Heart left ventricle (tissue), 16 donors: ENCODE measurements at regions not wholly inside any gene's neighbourhood (a gene's known extent, or its start where the extent isn't known, plus 50 kb on each side); places are given as distances from the start of the nearest gene placed in this dataset.
"Not testable (repeated sequence)": the region's sequence is repeated elsewhere in the genome, so short reads cannot be mapped to it uniquely, and the experiment has no call there.

Experiments
- ATAC-seq, 4 donors: fragments of 200-7000 bp; cut with Tn5 transposase; one replicate each; pipeline ENCODE4 v1.9.1; 2020 to 2022; ENCODE audit warnings: moderate library complexity in 4 of 4, mild to moderate bottlenecking in 3 of 4, moderate number of reproducible peaks in 1 of 4
- DNase-seq, 5 donors: peaks; one replicate each; pipeline ENCODE4 v3.0.0-alpha.2; 2020
- H3K27ac ChIP-seq, 12 donors: fragments of 200-600 bp; sonication (generic) in 4 of 12; one replicate each; pipeline versions ENCODE4 v1.5.0 to v1.8.0; 2016 to 2022; ENCODE audit warnings: mild to moderate bottlenecking in 2 of 12
- H3K27me3 ChIP-seq, 9 donors: fragments of 200-600 bp; sonication (generic) in 2 of 9; one replicate each; pipeline versions ENCODE4 v1.5.1 to v1.8.0; 2016 to 2022; ENCODE audit warnings: mild to moderate bottlenecking in 3 of 9
- H3K36me3 ChIP-seq, 9 donors: fragments of 200-600 bp; sonication (generic) in 2 of 9; one replicate each; pipeline versions ENCODE4 v1.5.0 to v1.8.0; 2018 to 2022; ENCODE audit warnings: mild to moderate bottlenecking in 2 of 9
- H3K4me1 ChIP-seq, 12 donors: fragments of 200-600 bp; sonication (generic) in 4 of 12; one replicate each; pipeline versions ENCODE4 v1.5.0 to v1.8.0; 2016 to 2022; ENCODE audit warnings: mild to moderate bottlenecking in 3 of 12
- H3K4me3 ChIP-seq, 12 donors: fragments of 200-600 bp; sonication (generic) in 4 of 12; one replicate each; pipeline versions ENCODE4 v1.5.0 to v1.8.0; 2017 to 2022; ENCODE audit warnings: mild to moderate bottlenecking in 9 of 12, moderate library complexity in 4 of 12
- H3K9me3 ChIP-seq, 12 donors: fragments of 200-600 bp; sonication (generic) in 4 of 12; one replicate each; pipeline versions ENCODE4 v1.5.0 to v1.8.0; 2016 to 2022; ENCODE audit warnings: mild to moderate bottlenecking in 1 of 12
- POLR2A ChIP-seq, 2 donors: fragments of 450-650 bp; IDR thresholded peaks; one replicate each; pipeline ENCODE4 v1.6.1; 2017; ENCODE audit warnings: antibody characterized with exemption in 2 of 2, mild to moderate bottlenecking in 2 of 2, moderate library complexity in 2 of 2
- WGBS, 4 donors: extraction: QIAGEN DNeasy Blood & Tissue Kit in 2 of 4; methylation state at CpG; one replicate each; pipeline versions ENCODE4 v1.1.5 to v1.1.7; 2013 to 2018; 5-methylcytosine and 5-hydroxymethylcytosine counted together
- intact Hi-C, 10 donors: fragments of 100-400 bp; cut with DNase I; formaldehyde crosslinking; loops; one replicate each; pipeline versions ENCODE4 v1.11.1 to v1.14.2; 2022
- TF ChIP-seq, protein P1 (sequence below), 12 donors: fragments of 200-600 bp; sonication (generic) in 4 of 12; IDR thresholded peaks; one replicate each; pipeline versions ENCODE4 v1.5.0 to v1.8.0; 2018 to 2022; ENCODE audit warnings: antibody characterized with exemption in 12 of 12, mild to moderate bottlenecking in 5 of 12
- donor health status: ischemic (EF 13 %, LVEDD 7.1; RV severe dilation, severe dysfunction).
- donor health status: healthy with polysubstance abuse.
- donor health status: DM: no; HTN: yes; CAD: no.
- donor health status: DM: no; HTN: no; CAD: no.
- donor health status: ischemic (EF 25% LVEDD 6.9; RV normal size, moderate dysfunction).
- donor health status: ischemic (EF 25% LVEDD 5.7; RV mildly dilated, moderate dysfunction).
- donor health status: healthy.
- donor health status: DM: yes; HTN: yes; CAD: no.
- donor health status: ischemic (EF 35%, LVEDD 5.7; RV mildly dilated, moderate dysfunction).
- donor health status: nonischemic (EF 11% LVEDD 7.7; RV severe dilation, severe dysfunction).
- donor health status: DM: yes; HTN: yes; CAD: no.
- donor health status: PGD.
- donor health status: ischemic (EF 29% LVEDD 5.4; RV normal size, mild dysfunction).
- donor health status: nonischemic (EF 23%, LVEDD 6.1; RV moderate dilation, normal function).

DNA sequence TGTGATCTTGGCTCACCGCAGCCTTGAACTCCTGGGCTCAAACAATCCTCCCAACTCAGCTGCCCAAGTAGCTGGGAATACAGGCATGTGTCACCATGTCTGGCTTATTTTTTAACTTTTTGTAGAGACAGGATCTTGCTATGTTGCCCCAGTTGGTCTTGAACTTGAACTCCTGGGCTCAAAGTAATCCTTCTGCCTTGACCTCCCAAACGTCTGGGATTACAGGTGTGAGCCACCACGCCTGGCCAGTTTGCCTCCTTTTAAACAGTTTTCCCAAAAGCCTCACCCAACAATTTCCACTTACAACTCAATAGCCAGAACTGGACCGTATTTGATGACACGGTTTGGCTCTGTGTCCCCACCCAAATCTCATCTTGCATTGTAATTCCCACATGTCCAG lies 85.4 kb upstream of the FOXN2 start:
- ATAC-seq (no peak), DNase-seq (no peak)
- 93 to 96% (median 95%) methylated on average over 5 of the region's 5 CpGs for WGBS, 4 donors

DNA sequence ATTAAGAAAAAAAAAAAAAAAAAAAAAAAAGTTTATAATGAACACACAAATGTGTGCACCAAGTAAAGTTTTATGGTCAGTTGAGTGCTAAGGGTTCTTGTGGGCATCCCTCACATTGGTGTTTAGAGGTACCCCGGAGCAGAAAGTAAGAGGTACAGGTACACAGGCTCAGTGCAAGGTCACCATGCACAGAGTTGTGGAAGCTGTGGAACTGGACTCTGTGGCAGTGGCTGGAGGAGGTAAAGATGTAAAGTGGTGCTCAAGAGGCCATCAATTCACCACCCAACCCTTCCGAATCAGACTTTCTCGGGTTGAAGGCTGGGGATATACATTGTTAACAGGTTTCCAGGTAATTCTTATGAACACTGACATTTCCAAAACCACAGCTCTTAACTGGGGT lies 83.6 kb upstream of the FOXN2 start:
- intact Hi-C loops = no loop called here
- Histone ChIP-seq H3K27ac (no peak overlapping the region), H3K36me3 (no peaks in the 10 kb centered on the region), H3K4me3 (no peak overlapping the region), H3K27me3 (no peaks in the 10 kb centered on the region), H3K4me1 (peaks cover 0 to 28% (median 0%) of the 10 kb centered on the region in 12 donors), H3K9me3 (no peaks in the 10 kb centered on the region)
- TF ChIP-seq POLR2A (IDR thresholded peaks at IDR 0.05) = no peak
- TF ChIP-seq, protein P1, sequence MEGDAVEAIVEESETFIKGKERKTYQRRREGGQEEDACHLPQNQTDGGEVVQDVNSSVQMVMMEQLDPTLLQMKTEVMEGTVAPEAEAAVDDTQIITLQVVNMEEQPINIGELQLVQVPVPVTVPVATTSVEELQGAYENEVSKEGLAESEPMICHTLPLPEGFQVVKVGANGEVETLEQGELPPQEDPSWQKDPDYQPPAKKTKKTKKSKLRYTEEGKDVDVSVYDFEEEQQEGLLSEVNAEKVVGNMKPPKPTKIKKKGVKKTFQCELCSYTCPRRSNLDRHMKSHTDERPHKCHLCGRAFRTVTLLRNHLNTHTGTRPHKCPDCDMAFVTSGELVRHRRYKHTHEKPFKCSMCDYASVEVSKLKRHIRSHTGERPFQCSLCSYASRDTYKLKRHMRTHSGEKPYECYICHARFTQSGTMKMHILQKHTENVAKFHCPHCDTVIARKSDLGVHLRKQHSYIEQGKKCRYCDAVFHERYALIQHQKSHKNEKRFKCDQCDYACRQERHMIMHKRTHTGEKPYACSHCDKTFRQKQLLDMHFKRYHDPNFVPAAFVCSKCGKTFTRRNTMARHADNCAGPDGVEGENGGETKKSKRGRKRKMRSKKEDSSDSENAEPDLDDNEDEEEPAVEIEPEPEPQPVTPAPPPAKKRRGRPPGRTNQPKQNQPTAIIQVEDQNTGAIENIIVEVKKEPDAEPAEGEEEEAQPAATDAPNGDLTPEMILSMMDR (IDR thresholded peaks at IDR 0.05) = no peak
- DNase-seq (no peak), ATAC-seq (no peak)
- WGBS, 4 donors = 95 to 99% (median 96%) methylated on average over 3 of the region's 3 CpGs

More for the DNA sequence above, 85.4 kb upstream of the FOXN2 start:
- H3K27ac ChIP-seq = peak overlapping the region in 1 of 12 donors; percentile 64
- H3K4me3 ChIP-seq = no peak overlapping the region
- H3K9me3 ChIP-seq = no peaks in the 10 kb centered on the region
- peaks cover 0 to 28% (median 0%) of the 10 kb centered on the region in 12 donors for H3K4me1 ChIP-seq
- no peaks in the 10 kb centered on the region for H3K27me3 ChIP-seq
- TF ChIP-seq, protein P1 (IDR thresholded peaks at IDR 0.05) = no peak
- TF ChIP-seq POLR2A (IDR thresholded peaks at IDR 0.05) = no peak
- intact Hi-C loops = no loop called here
- no peaks in the 10 kb centered on the region for H3K36me3 ChIP-seq

DNA sequence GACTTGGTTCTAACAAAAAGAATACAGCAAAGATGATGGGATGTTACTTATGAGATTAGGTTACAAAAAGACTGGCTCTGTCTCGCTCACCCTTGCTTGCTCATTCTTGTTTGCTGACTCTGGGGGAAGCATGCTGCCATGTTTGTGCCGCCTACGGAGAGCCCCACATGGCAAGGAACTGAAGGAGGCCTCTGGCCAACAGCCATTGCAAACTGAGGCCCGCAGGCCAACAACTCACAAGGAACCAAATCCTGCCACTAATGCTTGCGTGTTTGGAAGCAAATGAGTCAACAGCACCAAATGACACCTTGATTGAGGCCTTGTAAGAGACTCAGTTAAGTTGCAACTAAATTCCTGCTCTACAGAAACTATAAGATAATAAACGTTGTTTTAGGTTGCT lies 82.1 kb upstream of the FOXN2 start:
- H3K4me3 ChIP-seq = no peak overlapping the region
- DNase-seq (no peak), ATAC-seq (no peak)
- intact Hi-C loops = no loop called here
- no peaks in the 10 kb centered on the region for H3K27me3 ChIP-seq
- no peak for TF ChIP-seq POLR2A (IDR thresholded peaks at IDR 0.05)
- TF ChIP-seq, protein P1 (IDR thresholded peaks at IDR 0.05) = no peak
- H3K4me1 ChIP-seq = peaks cover 0 to 15% (median 0%) of the 10 kb centered on the region in 12 donors
- H3K36me3 ChIP-seq = no peaks in the 10 kb centered on the region
- no peaks in the 10 kb centered on the region for H3K9me3 ChIP-seq
- WGBS, 4 donors = 82 to 96% (median 91%) methylated on average over 6 of the region's 6 CpGs
- no peak overlapping the region for H3K27ac ChIP-seq

DNA sequence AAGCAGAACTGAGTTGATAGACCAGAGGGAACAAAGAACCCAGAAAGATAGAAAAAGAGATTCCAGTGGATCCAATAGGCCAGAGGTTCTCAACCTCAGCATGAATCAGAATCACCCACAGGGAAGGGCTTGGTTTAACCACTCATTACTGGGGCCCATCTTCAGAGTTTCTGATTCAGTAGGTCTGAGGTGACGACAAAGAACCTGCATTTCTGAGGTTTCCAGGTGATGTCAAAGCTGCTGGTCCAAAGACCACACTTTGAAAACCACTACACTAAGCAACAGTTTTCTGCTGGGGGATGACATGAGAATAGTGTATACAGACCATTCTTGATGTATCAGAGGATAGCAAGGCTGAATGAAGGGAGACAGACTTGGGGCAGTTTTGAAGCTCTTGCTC lies 81.5 kb upstream of the FOXN2 start:
- intact Hi-C loops = no loop called here
- H3K27me3 ChIP-seq = no peaks in the 10 kb centered on the region
- ATAC-seq (no peak), DNase-seq (no peak)
- no peaks in the 10 kb centered on the region for H3K9me3 ChIP-seq
- H3K4me1 ChIP-seq = peaks cover 0 to 10% (median 0%) of the 10 kb centered on the region in 12 donors
- TF ChIP-seq POLR2A (IDR thresholded peaks at IDR 0.05) = no peak
- TF ChIP-seq, protein P1 (IDR thresholded peaks at IDR 0.05) = no peak
- no peak overlapping the region for H3K27ac ChIP-seq
- no peaks in the 10 kb centered on the region for H3K36me3 ChIP-seq
- no peak overlapping the region for H3K4me3 ChIP-seq
- 93 to 100% (median 98%) methylated on average over 1 of the region's 1 CpG for WGBS, 4 donors

DNA sequence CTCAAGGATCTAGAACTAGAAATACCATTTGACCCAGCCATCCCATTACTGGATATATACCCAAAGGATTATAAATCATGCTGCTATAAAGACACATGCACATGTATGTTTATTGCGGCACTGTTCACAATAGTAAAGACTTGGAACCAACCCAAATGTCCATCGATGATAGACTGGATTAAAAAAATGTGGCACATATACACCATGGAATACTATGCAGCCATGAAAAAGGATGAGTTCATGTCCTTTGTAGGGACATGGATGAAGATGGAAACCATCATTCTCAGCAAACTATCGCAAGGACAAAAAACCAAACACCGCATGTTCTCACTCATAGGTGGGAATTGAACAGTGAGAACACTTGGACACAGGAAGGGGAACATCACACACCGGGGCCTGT lies 80.7 kb upstream of the FOXN2 start:
- WGBS, 4 donors = 81 to 99% (median 96%) methylated on average over 5 of the region's 5 CpGs
- ATAC-seq, DNase-seq, H3K9me3 ChIP-seq, H3K27ac ChIP-seq, intact Hi-C loops, H3K36me3 ChIP-seq, H3K4me3 ChIP-seq, H3K4me1 ChIP-seq, H3K27me3 ChIP-seq: not testable (repeated sequence)
